ENCODE measurements at regions not wholly inside any gene's neighbourhood (a gene's known extent, or its start where the extent isn't known, plus 50 kb on each side); places are given as distances from the start of the nearest gene placed in this dataset.

DNA sequence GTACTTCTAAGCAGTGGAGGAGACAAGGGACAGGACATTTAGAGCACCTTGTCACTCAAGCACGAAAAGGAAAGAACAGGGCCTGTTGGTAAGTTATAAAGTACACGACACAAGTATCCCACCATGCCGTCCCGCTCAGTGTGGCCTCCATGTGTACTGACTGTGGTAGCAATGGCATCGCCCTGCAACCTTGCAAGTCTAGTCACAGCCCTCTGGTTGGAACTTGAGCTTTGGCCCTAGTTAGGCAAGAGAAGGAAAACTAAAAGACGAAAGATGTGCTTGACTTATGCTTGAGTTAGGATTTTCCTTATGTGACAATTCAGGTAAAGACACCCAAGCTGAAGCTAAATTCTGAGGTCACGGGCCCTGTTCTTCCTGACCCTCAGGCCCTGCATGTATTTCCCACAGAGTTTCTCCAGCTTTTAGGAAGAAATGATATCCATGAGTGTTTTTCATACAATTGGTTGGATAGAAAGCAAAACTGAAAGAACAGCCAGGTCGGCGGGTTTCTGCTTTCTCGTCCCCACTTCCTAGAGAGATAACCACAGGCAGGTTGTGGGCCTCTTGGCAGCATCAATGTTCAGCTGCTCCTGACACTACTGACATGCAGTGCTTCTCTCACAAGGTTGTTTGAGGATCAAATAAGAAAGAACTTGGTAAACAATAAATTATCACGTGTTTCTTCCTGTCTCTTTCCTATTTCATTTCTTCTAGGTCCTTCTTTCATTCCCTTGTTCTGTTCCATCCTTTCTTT is 216.2 kb downstream of the IRS2 start:
- TF ChIP-seq CTCF (IDR thresholded peaks at IDR 0.05) (no peak), POLR2A (IDR thresholded peaks at IDR 0.05) (no peak), EP300 (IDR thresholded peaks at IDR 0.05) (no peak)
